ENCODE measurements at regions not wholly inside any gene's neighbourhood (a gene's known extent, or its start where the extent isn't known, plus 50 kb on each side); places are given as distances from the start of the nearest gene placed in this dataset.
"Not testable (repeated sequence)": the region's sequence is repeated elsewhere in the genome, so short reads cannot be mapped to it uniquely, and the experiment has no call there.

- TF ChIP-seq POLR2AphosphoS5, POLR2A, CTCF (IDR thresholded peaks at IDR 0.05): not testable (repeated sequence)
Observed at GRCh38 chr9:103237571-103238109, 242.5 kb downstream of the CYLC2 start.

All from stomach (tissue), 4 donors.